ENCODE measurements at regions not wholly inside any gene's neighbourhood (a gene's known extent, or its start where the extent isn't known, plus 50 kb on each side); places are given as distances from the start of the nearest gene placed in this dataset.

GRCh38 chr2:56011624-56012023 lies 88.0 kb upstream of the EFEMP1 start:
- H3K36me3 Mint-ChIP-seq = no peaks in the 10 kb centered on the region
- H3K27ac Mint-ChIP-seq = no peak overlapping the region
- H3K4me3 Mint-ChIP-seq = no peak overlapping the region
- ChIA-PET POLR2A (no interaction called here), CTCF (no interaction called here)
- TF ChIP-seq CTCF (IDR thresholded peaks at IDR 0.05) (no peak), NR2C2 (CRISPR knock-in tag; IDR thresholded peaks at IDR 0.05) (no peak), MXD4 (CRISPR knock-in tag; IDR thresholded peaks at IDR 0.05; ENCODE audit: borderline replicate concordance) (no peak), SOX15 (CRISPR knock-in tag; IDR thresholded peaks at IDR 0.05) (no peak), ESRRA (CRISPR knock-in tag; IDR thresholded peaks at IDR 0.05; ENCODE audit: borderline replicate concordance) (no peak), ZSCAN18 (CRISPR knock-in tag; IDR thresholded peaks at IDR 0.05) (no peak), HMGA2 (CRISPR knock-in tag; IDR thresholded peaks at IDR 0.05) (no peak), STAT6 (CRISPR knock-in tag; conservative IDR thresholded peaks at IDR 0.05; ENCODE audit: low read depth) (no peak), CBFB (CRISPR knock-in tag; IDR thresholded peaks at IDR 0.05; ENCODE audit: low read depth) (no peak), ZBTB43 (CRISPR knock-in tag; IDR thresholded peaks at IDR 0.05) (no peak), USF1 (CRISPR knock-in tag; IDR thresholded peaks at IDR 0.05) (no peak), TCF7 (CRISPR knock-in tag; IDR thresholded peaks at IDR 0.05; ENCODE audit: low read depth) (no peak), ATF6 (CRISPR knock-in tag; IDR thresholded peaks at IDR 0.05) (no peak), JAZF1 (CRISPR knock-in tag; IDR thresholded peaks at IDR 0.05) (no peak), IRF2 (CRISPR knock-in tag; IDR thresholded peaks at IDR 0.05; ENCODE audit: borderline replicate concordance, low read depth) (no peak), ZNF532 (CRISPR knock-in tag; IDR thresholded peaks at IDR 0.05; ENCODE audit: borderline replicate concordance) (no peak), ZNF138 (CRISPR knock-in tag; conservative IDR thresholded peaks at IDR 0.05) (no peak), ATF1 (CRISPR knock-in tag; IDR thresholded peaks at IDR 0.05) (no peak)
- peaks cover 27% of the 10 kb centered on the region for H3K4me1 Mint-ChIP-seq
- H3K27me3 Mint-ChIP-seq (ENCODE audit: low read depth) = no peaks in the 10 kb centered on the region
- DNase-seq (ENCODE audit: low spot score) (no peak), ATAC-seq (no peak)
- no peaks in the 10 kb centered on the region for H3K9me3 Mint-ChIP-seq
